Natural killer cell (primary cell): ENCODE measurements at regions not wholly inside any gene's neighbourhood (a gene's known extent, or its start where the extent isn't known, plus 50 kb on each side); places are given as distances from the start of the nearest gene placed in this dataset.

ENCODE experiments used
- ATAC-seq, 3 donors: fragments of 150-1000 bp in 2 of 3; fragments of 200-7000 bp in 1 of 3; cut with Tn5 transposase; 1 replicate in 1 of 3; 2 replicates in 2 of 3; pipeline ENCODE4 v1.10.0; 2021; ENCODE audit warnings: mild to moderate bottlenecking in 2 of 3, moderate library complexity in 2 of 3
- DNase-seq, 2 donors: peaks; one replicate each; pipeline versions ENCODE4 v3.0.0 to v3.0.0-alpha.2; 2013 to 2021; ENCODE audit warnings: mixed read lengths in 1 of 2
- H3K27ac ChIP-seq: one replicate; pipeline ENCODE4 v1.5.1; 2013; ENCODE audit warnings: mild to moderate bottlenecking, low read length
- H3K27me3 ChIP-seq: one replicate; pipeline ENCODE4 v1.6.1; 2013; ENCODE audit warnings: low read length; ENCODE audit not compliant: control insufficient read depth, insufficient read depth
- H3K36me3 ChIP-seq: one replicate; pipeline ENCODE4 v1.6.1; 2013; ENCODE audit warnings: low read length; ENCODE audit not compliant: control insufficient read depth, insufficient read depth
- H3K4me1 ChIP-seq: one replicate; pipeline ENCODE4 v1.6.1; 2013; ENCODE audit warnings: low read length; ENCODE audit not compliant: control insufficient read depth, insufficient read depth
- H3K4me3 ChIP-seq: one replicate; pipeline ENCODE4 v1.5.1; 2013; ENCODE audit warnings: low read length
- H3K9me3 ChIP-seq: one replicate; pipeline ENCODE4 v1.6.1; 2013; ENCODE audit warnings: low read length; ENCODE audit not compliant: control insufficient read depth, insufficient read depth
- H3K27ac Mint-ChIP-seq, 2 donors: one replicate each; pipeline ENCODE4 v1.8.0; 2022; ENCODE audit warnings: mild to moderate bottlenecking in 2 of 2, mixed read lengths in 2 of 2, moderate library complexity in 1 of 2
- H3K27me3 Mint-ChIP-seq, 2 donors: one replicate each; pipeline ENCODE4 v1.8.0; 2022; ENCODE audit warnings: low read depth in 2 of 2, mixed read lengths in 2 of 2
- H3K36me3 Mint-ChIP-seq: one replicate; pipeline ENCODE4 v1.8.0; 2022; ENCODE audit warnings: mixed read lengths
- H3K4me1 Mint-ChIP-seq, 2 donors: one replicate each; pipeline ENCODE4 v1.8.0; 2022; ENCODE audit warnings: mixed read lengths in 2 of 2
- H3K4me3 Mint-ChIP-seq: one replicate; pipeline ENCODE4 v1.8.0; 2022; ENCODE audit warnings: mild to moderate bottlenecking, moderate library complexity, mixed read lengths
- H3K9me3 Mint-ChIP-seq, 2 donors: one replicate each; pipeline ENCODE4 v1.8.0; 2022; ENCODE audit warnings: mixed read lengths in 2 of 2
- WGBS: methylation state at CpG from one replicate; pipeline ENCODE4 v1.1.7; 2013; ENCODE audit warnings: missing lambda C conversion rate; ENCODE audit not compliant: insufficient coverage; 5-methylcytosine and 5-hydroxymethylcytosine counted together
- intact Hi-C: fragments of 100-400 bp; cut with micrococcal nuclease; formaldehyde crosslinking; loops from one replicate; pipeline ENCODE4 v1.14.2; 2022
- TF ChIP-seq, protein P1 (sequence below): fragments of 200-600 bp; IDR thresholded peaks from one replicate; pipeline ENCODE4 v1.8.0; 2022; ENCODE audit warnings: antibody characterized with exemption

DNA sequence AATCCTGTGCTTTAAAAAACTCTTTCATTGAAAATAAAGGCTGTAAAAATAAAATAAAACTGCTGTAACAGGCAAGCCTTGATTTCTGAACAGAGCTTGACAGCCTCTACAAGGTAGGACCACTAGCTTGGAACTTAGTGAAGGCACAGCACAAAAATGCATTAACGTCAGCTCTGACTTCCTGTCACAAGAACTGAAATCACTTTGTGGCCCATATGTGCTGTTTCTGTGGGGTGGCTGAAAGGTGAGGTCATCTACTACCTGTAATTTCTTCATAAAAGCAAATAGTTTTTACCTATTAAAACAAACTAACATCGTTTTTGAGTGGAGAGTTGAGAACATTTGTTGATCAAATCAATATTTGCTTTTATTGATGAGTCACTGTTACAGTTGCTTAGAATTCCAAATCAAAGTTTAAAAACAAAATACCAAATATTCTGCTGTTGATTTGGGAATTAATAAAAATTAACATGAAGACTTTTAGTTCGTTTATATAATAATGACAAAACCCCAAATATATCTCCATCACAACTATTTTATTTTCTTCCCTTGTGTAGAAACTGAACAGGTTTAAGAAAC lies 1034.1 kb downstream of the MCTP2 start:
- intact Hi-C loops, result no loop called here
- no peak overlapping the region for H3K4me3 Mint-ChIP-seq
- H3K27me3 ChIP-seq, result peaks cover 7% of the 10 kb centered on the region
- no peaks in the 10 kb centered on the region for H3K36me3 Mint-ChIP-seq
- 0% methylated on average over 1 of the region's 3 CpGs for WGBS
- H3K4me3 ChIP-seq, result no peak overlapping the region
- H3K36me3 ChIP-seq, result no peaks in the 10 kb centered on the region
- DNase-seq (no peak), ATAC-seq (no peak)
- no peak overlapping the region for H3K27ac ChIP-seq
- H3K4me1 Mint-ChIP-seq, result no peaks in the 10 kb centered on the region
- no peaks in the 10 kb centered on the region for H3K9me3 Mint-ChIP-seq
- TF ChIP-seq, protein P1, sequence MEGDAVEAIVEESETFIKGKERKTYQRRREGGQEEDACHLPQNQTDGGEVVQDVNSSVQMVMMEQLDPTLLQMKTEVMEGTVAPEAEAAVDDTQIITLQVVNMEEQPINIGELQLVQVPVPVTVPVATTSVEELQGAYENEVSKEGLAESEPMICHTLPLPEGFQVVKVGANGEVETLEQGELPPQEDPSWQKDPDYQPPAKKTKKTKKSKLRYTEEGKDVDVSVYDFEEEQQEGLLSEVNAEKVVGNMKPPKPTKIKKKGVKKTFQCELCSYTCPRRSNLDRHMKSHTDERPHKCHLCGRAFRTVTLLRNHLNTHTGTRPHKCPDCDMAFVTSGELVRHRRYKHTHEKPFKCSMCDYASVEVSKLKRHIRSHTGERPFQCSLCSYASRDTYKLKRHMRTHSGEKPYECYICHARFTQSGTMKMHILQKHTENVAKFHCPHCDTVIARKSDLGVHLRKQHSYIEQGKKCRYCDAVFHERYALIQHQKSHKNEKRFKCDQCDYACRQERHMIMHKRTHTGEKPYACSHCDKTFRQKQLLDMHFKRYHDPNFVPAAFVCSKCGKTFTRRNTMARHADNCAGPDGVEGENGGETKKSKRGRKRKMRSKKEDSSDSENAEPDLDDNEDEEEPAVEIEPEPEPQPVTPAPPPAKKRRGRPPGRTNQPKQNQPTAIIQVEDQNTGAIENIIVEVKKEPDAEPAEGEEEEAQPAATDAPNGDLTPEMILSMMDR, result no peak
- H3K4me1 ChIP-seq, result no peaks in the 10 kb centered on the region
- H3K27me3 Mint-ChIP-seq, result peaks cover 33 to 69% of the 10 kb centered on the region in 2 donors
- H3K9me3 ChIP-seq, result no peaks in the 10 kb centered on the region
- no peak overlapping the region for H3K27ac Mint-ChIP-seq

GRCh38 chr15:95266451-95267061 lies 1035.2 kb downstream of the MCTP2 start:
- intact Hi-C loops, result no loop called here

GRCh38 chr15:95267481-95267880 lies 1036.1 kb downstream of the MCTP2 start:
- intact Hi-C loops, result no loop called here
- no peaks in the 10 kb centered on the region for H3K36me3 ChIP-seq
- no peak overlapping the region for H3K4me3 ChIP-seq
- Mint-ChIP-seq H3K4me1 (no peaks in the 10 kb centered on the region), H3K36me3 (no peaks in the 10 kb centered on the region), H3K27me3 (peaks cover 32 to 68% of the 10 kb centered on the region in 2 donors), H3K9me3 (no peaks in the 10 kb centered on the region), H3K4me3 (no peak overlapping the region), H3K27ac (no peak overlapping the region)
- no peak for DNase-seq
- 43% methylated on average over 3 of the region's 3 CpGs for WGBS
- peaks cover 3% of the 10 kb centered on the region for H3K27me3 ChIP-seq
- H3K4me1 ChIP-seq, result no peaks in the 10 kb centered on the region
- TF ChIP-seq, protein P1, result no peak
- no peak overlapping the region for H3K27ac ChIP-seq
- H3K9me3 ChIP-seq, result no peaks in the 10 kb centered on the region
- ATAC-seq, result no peak

More at GRCh38 chr15:95266451-95267061, 1035.2 kb downstream of the MCTP2 start:
- no peak overlapping the region for H3K4me3 Mint-ChIP-seq
- DNase-seq (no peak), ATAC-seq (no peak)
- no peaks in the 10 kb centered on the region for H3K9me3 Mint-ChIP-seq
- H3K27me3 Mint-ChIP-seq, result peaks cover 31 to 68% of the 10 kb centered on the region in 2 donors
- Histone ChIP-seq H3K27me3 (peaks cover 7% of the 10 kb centered on the region), H3K4me1 (no peaks in the 10 kb centered on the region), H3K9me3 (no peaks in the 10 kb centered on the region), H3K4me3 (no peak overlapping the region), H3K27ac (no peak overlapping the region), H3K36me3 (no peaks in the 10 kb centered on the region)
- no peaks in the 10 kb centered on the region for H3K36me3 Mint-ChIP-seq
- TF ChIP-seq, protein P1, result no peak
- 58% methylated on average over 7 of the region's 7 CpGs for WGBS
- no peaks in the 10 kb centered on the region for H3K4me1 Mint-ChIP-seq
- H3K27ac Mint-ChIP-seq, result no peak overlapping the region
